Sigmoid colon (tissue), 6 donors: ENCODE measurements at regions not wholly inside any gene's neighbourhood (a gene's known extent, or its start where the extent isn't known, plus 50 kb on each side); places are given as distances from the start of the nearest gene placed in this dataset.

ENCODE experiments used
- DNase-seq: peaks from one replicate; pipeline ENCODE4 v3.0.0-alpha.2; 2019
- H3K27ac ChIP-seq, 4 donors: fragments of 200-600 bp; sonication (generic); one replicate each; pipeline ENCODE4 v1.5.1; 2016 to 2019; ENCODE audit warnings: mild to moderate bottlenecking in 1 of 4
- H3K27me3 ChIP-seq, 3 donors: fragments of 200-600 bp; sonication (generic); one replicate each; pipeline ENCODE4 v1.5.1; 2019; ENCODE audit warnings: mild to moderate bottlenecking in 1 of 3
- H3K36me3 ChIP-seq, 4 donors: fragments of 200-600 bp; sonication (generic); one replicate each; pipeline ENCODE4 v1.5.1; 2016 to 2019
- H3K4me1 ChIP-seq, 4 donors: fragments of 200-600 bp; sonication (generic); one replicate each; pipeline ENCODE4 v1.5.1; 2017 to 2019
- H3K4me3 ChIP-seq, 4 donors: fragments of 200-600 bp; sonication (generic); one replicate each; pipeline ENCODE4 v1.5.1; 2017 to 2019; ENCODE audit warnings: mild to moderate bottlenecking in 2 of 4, moderate library complexity in 1 of 4
- H3K9me3 ChIP-seq, 4 donors: fragments of 200-600 bp in 3 of 4; sonication (generic) in 3 of 4; one replicate each; pipeline versions ENCODE4 v1.5.1 to v1.6.1; 2013 to 2019
- EP300 ChIP-seq, 4 donors: sonication (generic); formaldehyde crosslinking; IDR thresholded peaks; one replicate each; pipeline ENCODE4 v1.6.1; 2017; ENCODE audit warnings: antibody characterized with exemption in 4 of 4
- POLR2A ChIP-seq, 2 donors: fragments of 450-650 bp; IDR thresholded peaks; one replicate each; pipeline ENCODE4 v1.6.1; 2016; ENCODE audit warnings: antibody characterized with exemption in 2 of 2, mild to moderate bottlenecking in 2 of 2, moderate library complexity in 2 of 2
- POLR2AphosphoS5 ChIP-seq, 4 donors: sonication (generic); formaldehyde crosslinking; IDR thresholded peaks; one replicate each; pipeline ENCODE4 v1.6.1; 2017; ENCODE audit warnings: antibody characterized with exemption in 4 of 4
- WGBS, 2 donors: extraction: QIAGEN DNeasy Blood & Tissue Kit; methylation state at CpG; one replicate each; pipeline ENCODE4 v1.1.7; 2013; 5-methylcytosine and 5-hydroxymethylcytosine counted together
- intact Hi-C: fragments of 100-400 bp; cut with DNase I; formaldehyde crosslinking; loops from one replicate; pipeline ENCODE4 v1.15.1; 2023
- TF ChIP-seq, protein P1 (sequence below), 4 experiments: fragments of 450-650 bp in 3 of 4; fragments of 200-600 bp in 1 of 4; IDR thresholded peaks; one replicate each; pipeline ENCODE4 v1.5.1; 2016 to 2019; ENCODE audit warnings: antibody characterized with exemption in 4 of 4, mild to moderate bottlenecking in 3 of 4, moderate library complexity in 2 of 4
- donor health status: healthy with polysubstance abuse.
- donor health status: healthy.

DNA sequence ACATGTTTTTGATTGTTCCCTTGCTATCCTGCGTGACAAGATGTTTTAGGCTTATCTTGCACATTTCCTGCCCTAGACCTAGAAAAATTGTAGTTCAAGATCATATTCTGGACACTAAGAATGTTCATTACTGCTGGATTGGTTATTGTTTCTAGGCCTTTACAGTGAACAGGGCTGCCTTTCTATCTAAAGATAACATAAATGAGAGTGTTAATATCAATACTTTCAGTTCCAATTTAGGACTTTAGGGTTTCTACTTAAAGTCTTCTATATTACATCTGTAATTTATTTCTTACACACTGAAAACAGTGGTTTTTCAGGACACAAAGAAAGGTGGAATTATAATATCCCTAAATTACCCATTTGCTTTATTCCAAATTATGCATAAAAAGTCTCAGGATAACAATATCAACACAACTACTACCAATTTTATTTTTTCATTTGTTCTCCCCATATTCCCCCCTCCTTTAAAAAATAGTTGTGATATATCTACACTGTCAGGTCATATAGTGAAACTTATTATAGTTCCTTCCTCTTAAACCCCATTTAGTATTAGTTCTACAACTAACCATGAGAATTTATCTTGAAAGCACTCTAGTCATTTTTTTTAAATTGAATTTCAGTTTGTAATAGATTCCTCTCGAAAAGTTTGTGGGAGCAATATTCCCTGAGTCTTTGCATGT lies 293.9 kb upstream of the RIOK2 start:
- Histone ChIP-seq H3K4me1 (no peaks in the 10 kb centered on the region), H3K9me3 (no peaks in the 10 kb centered on the region), H3K36me3 (no peaks in the 10 kb centered on the region), H3K4me3 (no peak overlapping the region), H3K27me3 (no peaks in the 10 kb centered on the region), H3K27ac (no peak overlapping the region)
- no peak for DNase-seq
- WGBS, 2 donors, result 90 to 91% methylated on average over 2 of the region's 2 CpGs
- TF ChIP-seq, protein P1, sequence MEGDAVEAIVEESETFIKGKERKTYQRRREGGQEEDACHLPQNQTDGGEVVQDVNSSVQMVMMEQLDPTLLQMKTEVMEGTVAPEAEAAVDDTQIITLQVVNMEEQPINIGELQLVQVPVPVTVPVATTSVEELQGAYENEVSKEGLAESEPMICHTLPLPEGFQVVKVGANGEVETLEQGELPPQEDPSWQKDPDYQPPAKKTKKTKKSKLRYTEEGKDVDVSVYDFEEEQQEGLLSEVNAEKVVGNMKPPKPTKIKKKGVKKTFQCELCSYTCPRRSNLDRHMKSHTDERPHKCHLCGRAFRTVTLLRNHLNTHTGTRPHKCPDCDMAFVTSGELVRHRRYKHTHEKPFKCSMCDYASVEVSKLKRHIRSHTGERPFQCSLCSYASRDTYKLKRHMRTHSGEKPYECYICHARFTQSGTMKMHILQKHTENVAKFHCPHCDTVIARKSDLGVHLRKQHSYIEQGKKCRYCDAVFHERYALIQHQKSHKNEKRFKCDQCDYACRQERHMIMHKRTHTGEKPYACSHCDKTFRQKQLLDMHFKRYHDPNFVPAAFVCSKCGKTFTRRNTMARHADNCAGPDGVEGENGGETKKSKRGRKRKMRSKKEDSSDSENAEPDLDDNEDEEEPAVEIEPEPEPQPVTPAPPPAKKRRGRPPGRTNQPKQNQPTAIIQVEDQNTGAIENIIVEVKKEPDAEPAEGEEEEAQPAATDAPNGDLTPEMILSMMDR (IDR thresholded peaks at IDR 0.05), result no peak
- TF ChIP-seq POLR2AphosphoS5 (IDR thresholded peaks at IDR 0.05) (no peak), POLR2A (IDR thresholded peaks at IDR 0.05) (no peak), EP300 (IDR thresholded peaks at IDR 0.05) (no peak)
- intact Hi-C loops, result no loop called here

DNA sequence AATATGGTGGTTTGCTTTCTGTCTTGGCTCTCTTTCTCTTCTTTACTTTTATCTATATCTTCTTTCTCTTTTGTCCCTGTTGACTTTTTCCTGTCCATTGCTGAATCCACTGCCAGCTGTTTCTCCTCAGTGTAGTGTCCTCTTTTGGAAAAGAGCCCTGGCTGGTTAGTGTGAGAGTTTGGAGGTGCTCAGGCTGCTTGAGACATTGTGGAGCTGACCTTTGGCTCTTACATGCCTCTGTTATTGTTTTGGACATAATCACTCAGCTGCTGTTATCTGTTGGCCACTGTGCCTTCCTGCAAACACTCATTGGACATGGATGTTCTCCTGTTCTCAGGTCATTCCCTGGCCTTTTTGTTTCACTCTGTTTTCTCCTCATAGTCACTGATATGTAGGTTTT lies 295.4 kb upstream of the RIOK2 start:
- Histone ChIP-seq H3K27ac (peak overlapping the region in 1 of 4 donors; percentile 10), H3K27me3 (no peaks in the 10 kb centered on the region), H3K36me3 (no peaks in the 10 kb centered on the region), H3K4me1 (no peaks in the 10 kb centered on the region), H3K9me3 (no peaks in the 10 kb centered on the region), H3K4me3 (no peak overlapping the region)
- TF ChIP-seq EP300 (IDR thresholded peaks at IDR 0.05), result no peak
- TF ChIP-seq, protein P1 (IDR thresholded peaks at IDR 0.05), result no peak
- no peak for TF ChIP-seq POLR2AphosphoS5 (IDR thresholded peaks at IDR 0.05)
- TF ChIP-seq POLR2A (IDR thresholded peaks at IDR 0.05), result no peak
- DNase-seq, result no peak
- intact Hi-C loops, result no loop called here

DNA sequence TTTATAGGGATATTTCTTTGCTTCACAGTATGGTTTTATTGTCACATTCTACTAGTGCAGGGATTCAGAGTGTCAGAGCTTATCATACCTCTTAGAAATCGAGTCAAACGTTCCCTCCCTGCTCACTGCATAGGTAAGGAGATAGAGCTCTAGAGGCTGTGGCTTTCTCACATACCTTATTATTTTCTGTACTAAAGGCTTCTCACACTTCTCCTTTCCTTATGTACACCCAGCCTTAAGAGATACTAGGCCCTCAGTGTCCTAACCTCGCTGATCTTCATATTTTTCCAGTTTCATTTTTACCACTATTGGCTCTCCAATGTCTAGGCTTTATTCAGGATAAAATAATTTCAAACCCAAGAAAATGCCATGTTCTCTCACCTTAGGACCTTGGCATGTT lies 297.3 kb upstream of the RIOK2 start:
- no peaks in the 10 kb centered on the region for H3K36me3 ChIP-seq
- H3K27me3 ChIP-seq, result no peaks in the 10 kb centered on the region
- H3K9me3 ChIP-seq, result no peaks in the 10 kb centered on the region
- WGBS, 2 donors, result 34 to 69% methylated on average over 3 of the region's 3 CpGs
- intact Hi-C loops, result no loop called here
- H3K4me3 ChIP-seq, result no peak overlapping the region
- DNase-seq, result no peak
- H3K4me1 ChIP-seq, result no peaks in the 10 kb centered on the region
- TF ChIP-seq POLR2A (IDR thresholded peaks at IDR 0.05) (no peak), EP300 (IDR thresholded peaks at IDR 0.05) (no peak), POLR2AphosphoS5 (IDR thresholded peaks at IDR 0.05) (no peak)
- TF ChIP-seq, protein P1 (IDR thresholded peaks at IDR 0.05), result no peak
- no peak overlapping the region for H3K27ac ChIP-seq

GRCh38 chr5:97488126-97488668 lies 305.1 kb upstream of the RIOK2 start:
- 91 to 92% methylated on average over 7 of the region's 7 CpGs for WGBS, 2 donors
- H3K4me1 ChIP-seq, result no peaks in the 10 kb centered on the region
- no peak overlapping the region for H3K27ac ChIP-seq
- no peaks in the 10 kb centered on the region for H3K36me3 ChIP-seq
- no peak for DNase-seq
- intact Hi-C loops, result no loop called here
- TF ChIP-seq, protein P1 (IDR thresholded peaks at IDR 0.05), result no peak
- TF ChIP-seq EP300 (IDR thresholded peaks at IDR 0.05) (no peak), POLR2AphosphoS5 (IDR thresholded peaks at IDR 0.05) (no peak)
- H3K4me3 ChIP-seq, result no peak overlapping the region
- H3K9me3 ChIP-seq, result no peaks in the 10 kb centered on the region
- no peaks in the 10 kb centered on the region for H3K27me3 ChIP-seq
